ENCODE measurements at regions not wholly inside any gene's neighbourhood (a gene's known extent, or its start where the extent isn't known, plus 50 kb on each side); places are given as distances from the start of the nearest gene placed in this dataset.

DNA sequence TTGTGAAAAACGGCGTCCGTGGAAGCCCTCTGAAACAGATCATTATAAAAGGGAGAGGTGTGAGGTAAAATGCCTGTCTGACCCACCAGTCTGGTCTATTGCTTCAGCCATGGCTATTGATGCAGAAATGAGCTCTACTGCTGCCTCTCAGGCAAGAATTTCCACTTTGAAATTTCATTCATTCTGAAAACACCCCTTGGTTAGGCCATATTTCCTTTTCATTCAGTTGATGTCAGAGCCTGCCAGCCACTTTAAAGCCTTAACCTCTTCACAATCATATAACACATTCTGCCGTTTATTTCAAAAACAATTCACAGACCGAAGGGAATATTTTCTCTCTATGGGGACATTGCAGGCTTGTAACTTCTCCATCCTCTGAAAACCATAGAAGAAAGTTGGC lies 71.9 kb downstream of the FOXB1 start:
- TF ChIP-seq GABPA (IDR thresholded peaks at IDR 0.05 in 1 of 2, conservative IDR thresholded peaks at IDR 0.05 in 1 of 2) (no peak), EGR1 (IDR thresholded peaks at IDR 0.05; ENCODE audit: low read depth in 2 of 2) (no peak), RAD21 (IDR thresholded peaks at IDR 0.05) (no peak), FOXA2 (IDR thresholded peaks at IDR 0.05) (no peak), FOXA1 (IDR thresholded peaks at IDR 0.05) (no peak), NR2F2 (IDR thresholded peaks at IDR 0.05) (no peak), JUND (IDR thresholded peaks at IDR 0.05) (no peak), YY1 (IDR thresholded peaks at IDR 0.05) (no peak), SP1 (IDR thresholded peaks at IDR 0.05) (no peak)
- TF ChIP-seq, protein P1, sequence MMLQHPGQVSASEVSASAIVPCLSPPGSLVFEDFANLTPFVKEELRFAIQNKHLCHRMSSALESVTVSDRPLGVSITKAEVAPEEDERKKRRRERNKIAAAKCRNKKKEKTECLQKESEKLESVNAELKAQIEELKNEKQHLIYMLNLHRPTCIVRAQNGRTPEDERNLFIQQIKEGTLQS (IDR thresholded peaks at IDR 0.05), result no peak
- TF ChIP-seq, protein P2, sequence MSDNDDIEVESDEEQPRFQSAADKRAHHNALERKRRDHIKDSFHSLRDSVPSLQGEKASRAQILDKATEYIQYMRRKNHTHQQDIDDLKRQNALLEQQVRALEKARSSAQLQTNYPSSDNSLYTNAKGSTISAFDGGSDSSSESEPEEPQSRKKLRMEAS (IDR thresholded peaks at IDR 0.05), result no peak
- no peak overlapping the region for H3K4me3 ChIP-seq (ENCODE audit: low read depth in 1 of 3, low read length in 3 of 3)
- H3K27me3 ChIP-seq (ENCODE audit: control insufficient read depth in 4 of 4, insufficient read depth in 4 of 4, low read length in 3 of 4), result no peaks in the 10 kb centered on the region
- no peak for DNase-seq (ENCODE audit: low spot score)
- no peak overlapping the region for H3K27ac ChIP-seq (ENCODE audit: low read depth in 1 of 2, low read length in 2 of 2)
- H3K9ac ChIP-seq (ENCODE audit: low read depth in 1 of 2, low read length in 2 of 2), result no peak overlapping the region
- H3K4me1 ChIP-seq (ENCODE audit: control insufficient read depth in 4 of 4, insufficient read depth in 4 of 4, low read length in 3 of 4), result peaks cover 2 to 22% (median 14%) of the 10 kb centered on the region in 4 donors
- WGBS, result 88% methylated on average over 5 of the region's 5 CpGs
- H3K9me3 ChIP-seq (ENCODE audit: control insufficient read depth in 4 of 4, low read length in 3 of 4), result no peaks in the 10 kb centered on the region
- no peaks in the 10 kb centered on the region for H3K36me3 ChIP-seq (ENCODE audit: control insufficient read depth in 4 of 4, insufficient read depth in 3 of 4, low read depth in 1 of 4, low read length in 3 of 4)

DNA sequence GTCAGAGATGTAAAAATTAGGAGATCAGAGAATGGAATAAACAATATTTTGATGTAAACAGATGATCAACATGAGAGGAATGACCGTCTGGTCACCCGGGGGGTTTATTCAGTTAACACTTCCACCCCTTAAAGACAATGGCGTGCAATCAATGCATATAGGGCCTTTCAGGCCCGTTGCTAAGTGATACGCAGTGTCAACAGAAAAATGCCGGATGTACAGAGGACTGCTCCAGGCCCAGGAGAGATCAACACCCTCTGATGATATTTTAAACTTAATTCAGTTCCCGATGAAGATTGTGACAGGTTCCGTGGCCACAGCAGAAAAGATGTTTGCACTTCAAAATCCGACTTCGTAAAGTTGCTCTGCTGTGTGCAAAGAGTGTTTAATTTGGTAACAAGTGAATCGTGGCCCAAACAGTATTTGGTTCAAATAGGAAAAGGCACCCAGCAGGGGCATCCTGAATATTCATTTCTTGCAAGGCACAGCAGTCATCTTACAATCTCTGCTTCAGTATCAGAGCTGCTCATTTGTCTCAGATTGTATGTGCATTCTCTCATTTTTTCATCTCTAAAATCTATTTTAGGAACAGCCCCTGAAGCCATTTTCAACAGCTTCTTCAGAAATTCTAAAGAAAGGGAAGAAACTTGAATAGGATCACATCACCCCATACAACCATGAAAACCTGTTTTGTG lies 72.6 kb downstream of the FOXB1 start:
- no peaks in the 10 kb centered on the region for H3K9me3 ChIP-seq (ENCODE audit: control insufficient read depth in 4 of 4, low read length in 3 of 4)
- H3K9ac ChIP-seq (ENCODE audit: low read depth in 1 of 2, low read length in 2 of 2), result no peak overlapping the region
- 76% methylated on average over 11 of the region's 11 CpGs for WGBS
- no peaks in the 10 kb centered on the region for H3K27me3 ChIP-seq (ENCODE audit: control insufficient read depth in 4 of 4, insufficient read depth in 4 of 4, low read length in 3 of 4)
- no peak for DNase-seq (ENCODE audit: low spot score)
- H3K4me1 ChIP-seq (ENCODE audit: control insufficient read depth in 4 of 4, insufficient read depth in 4 of 4, low read length in 3 of 4), result peaks cover 3 to 27% (median 18%) of the 10 kb centered on the region in 4 donors
- H3K27ac ChIP-seq (ENCODE audit: low read depth in 1 of 2, low read length in 2 of 2), result no peak overlapping the region
- no peaks in the 10 kb centered on the region for H3K36me3 ChIP-seq (ENCODE audit: control insufficient read depth in 4 of 4, insufficient read depth in 3 of 4, low read depth in 1 of 4, low read length in 3 of 4)
- no peak overlapping the region for H3K4me3 ChIP-seq (ENCODE audit: low read depth in 1 of 3, low read length in 3 of 3)
- no peak for TF ChIP-seq RAD21 (IDR thresholded peaks at IDR 0.05)
- TF ChIP-seq RXRA (IDR thresholded peaks at IDR 0.05), result no peak
- no peak for TF ChIP-seq SP1 (IDR thresholded peaks at IDR 0.05)
- no peak for TF ChIP-seq YY1 (IDR thresholded peaks at IDR 0.05)
- no peak for TF ChIP-seq HNF4G (IDR thresholded peaks at IDR 0.05)

DNA sequence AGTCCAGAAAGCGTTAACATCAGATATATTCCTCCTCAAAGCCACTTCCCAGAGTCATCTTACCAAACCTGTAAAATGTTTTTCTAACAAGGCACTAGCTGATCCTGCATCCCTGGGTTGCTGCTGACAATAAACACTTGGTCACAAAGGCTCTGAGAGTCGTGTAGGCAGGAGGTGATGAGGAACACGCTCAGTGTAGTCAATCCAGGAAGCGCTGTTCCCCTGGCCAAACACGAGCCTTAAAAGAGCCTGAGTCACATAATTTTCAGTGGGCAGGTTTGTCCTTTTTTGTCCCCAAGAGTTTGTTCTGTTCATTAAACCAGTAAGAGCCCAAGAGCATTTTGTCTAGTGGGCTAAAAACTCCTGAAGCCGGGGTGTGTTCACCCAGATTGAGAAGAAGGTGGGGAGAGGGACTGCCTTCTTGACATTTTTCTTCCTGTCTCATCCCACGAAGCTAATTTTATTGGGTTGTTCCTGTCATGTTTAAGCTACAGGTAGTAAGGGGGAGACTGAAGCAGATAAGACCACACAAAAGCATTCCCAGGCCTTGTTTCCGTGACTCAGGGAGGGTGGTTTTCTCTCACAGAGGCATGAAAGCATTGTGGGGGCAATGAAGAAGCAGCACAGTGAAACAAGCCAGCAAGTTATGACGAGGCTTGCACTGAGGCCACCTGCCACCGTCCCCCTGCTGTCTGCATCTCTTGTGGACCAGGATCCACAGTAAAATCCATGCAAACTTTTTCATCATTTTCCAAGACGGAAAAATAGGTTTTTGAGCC lies 73.7 kb downstream of the FOXB1 start:
- no peaks in the 10 kb centered on the region for H3K9me3 ChIP-seq (ENCODE audit: control insufficient read depth in 4 of 4, low read length in 3 of 4)
- no peaks in the 10 kb centered on the region for H3K27me3 ChIP-seq (ENCODE audit: control insufficient read depth in 4 of 4, insufficient read depth in 4 of 4, low read length in 3 of 4)
- H3K4me1 ChIP-seq (ENCODE audit: control insufficient read depth in 4 of 4, insufficient read depth in 4 of 4, low read length in 3 of 4), result peaks cover 9 to 38% (median 27%) of the 10 kb centered on the region in 4 donors
- 77% methylated on average over 11 of the region's 11 CpGs for WGBS
- no peaks in the 10 kb centered on the region for H3K36me3 ChIP-seq (ENCODE audit: control insufficient read depth in 4 of 4, insufficient read depth in 3 of 4, low read depth in 1 of 4, low read length in 3 of 4)
- TF ChIP-seq TAF1 (conservative IDR thresholded peaks at IDR 0.05), result no peak
- TF ChIP-seq YY1 (IDR thresholded peaks at IDR 0.05), result no peak
- TF ChIP-seq, protein P3, sequence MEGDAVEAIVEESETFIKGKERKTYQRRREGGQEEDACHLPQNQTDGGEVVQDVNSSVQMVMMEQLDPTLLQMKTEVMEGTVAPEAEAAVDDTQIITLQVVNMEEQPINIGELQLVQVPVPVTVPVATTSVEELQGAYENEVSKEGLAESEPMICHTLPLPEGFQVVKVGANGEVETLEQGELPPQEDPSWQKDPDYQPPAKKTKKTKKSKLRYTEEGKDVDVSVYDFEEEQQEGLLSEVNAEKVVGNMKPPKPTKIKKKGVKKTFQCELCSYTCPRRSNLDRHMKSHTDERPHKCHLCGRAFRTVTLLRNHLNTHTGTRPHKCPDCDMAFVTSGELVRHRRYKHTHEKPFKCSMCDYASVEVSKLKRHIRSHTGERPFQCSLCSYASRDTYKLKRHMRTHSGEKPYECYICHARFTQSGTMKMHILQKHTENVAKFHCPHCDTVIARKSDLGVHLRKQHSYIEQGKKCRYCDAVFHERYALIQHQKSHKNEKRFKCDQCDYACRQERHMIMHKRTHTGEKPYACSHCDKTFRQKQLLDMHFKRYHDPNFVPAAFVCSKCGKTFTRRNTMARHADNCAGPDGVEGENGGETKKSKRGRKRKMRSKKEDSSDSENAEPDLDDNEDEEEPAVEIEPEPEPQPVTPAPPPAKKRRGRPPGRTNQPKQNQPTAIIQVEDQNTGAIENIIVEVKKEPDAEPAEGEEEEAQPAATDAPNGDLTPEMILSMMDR (IDR thresholded peaks at IDR 0.05; ENCODE audit: low read depth, low read length, missing input control), result no peak
- no peak for TF ChIP-seq GABPA (IDR thresholded peaks at IDR 0.05 in 1 of 2, conservative IDR thresholded peaks at IDR 0.05 in 1 of 2)
- TF ChIP-seq FOXA2 (IDR thresholded peaks at IDR 0.05), result no peak
- TF ChIP-seq HNF4G (IDR thresholded peaks at IDR 0.05), result no peak
- TF ChIP-seq, protein P2 (IDR thresholded peaks at IDR 0.05), result no peak
- H3K4me3 ChIP-seq (ENCODE audit: low read depth in 1 of 3, low read length in 3 of 3), result no peak overlapping the region
- no peak overlapping the region for H3K9ac ChIP-seq (ENCODE audit: low read depth in 1 of 2, low read length in 2 of 2)
- DNase-seq (ENCODE audit: low spot score), result no peak
- H3K27ac ChIP-seq (ENCODE audit: low read depth in 1 of 2, low read length in 2 of 2), result no peak overlapping the region
